ENCODE measurements at regions not wholly inside any gene's neighbourhood (a gene's known extent, or its start where the extent isn't known, plus 50 kb on each side); places are given as distances from the start of the nearest gene placed in this dataset.

DNA sequence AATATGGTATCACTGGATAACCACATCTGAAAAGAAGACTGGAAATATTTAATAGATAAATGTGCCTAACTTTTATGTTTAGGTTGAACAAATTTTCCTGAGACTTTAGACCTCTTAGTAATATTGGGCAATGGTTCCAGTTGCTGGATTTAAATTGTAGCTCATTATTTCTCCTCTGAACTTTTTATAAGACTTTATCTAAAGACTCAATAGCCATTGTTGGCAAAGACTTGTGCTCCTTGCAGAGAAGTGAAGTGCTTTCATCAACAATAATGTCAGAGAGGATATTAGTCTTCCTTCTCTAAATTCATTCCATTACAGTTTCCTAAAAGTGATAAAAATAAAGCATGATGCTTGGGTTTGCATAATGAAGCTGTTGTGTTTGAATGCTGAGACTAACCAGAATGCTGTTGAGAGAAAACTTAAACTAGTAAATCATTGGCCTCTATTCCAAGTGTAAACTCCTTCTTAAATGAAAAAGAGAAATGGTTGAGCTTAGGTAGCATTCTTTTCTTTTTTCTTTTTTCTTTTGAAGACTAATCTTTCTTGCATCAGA lies 200.2 kb downstream of the TMTC3 start:
- TF ChIP-seq, protein P1, sequence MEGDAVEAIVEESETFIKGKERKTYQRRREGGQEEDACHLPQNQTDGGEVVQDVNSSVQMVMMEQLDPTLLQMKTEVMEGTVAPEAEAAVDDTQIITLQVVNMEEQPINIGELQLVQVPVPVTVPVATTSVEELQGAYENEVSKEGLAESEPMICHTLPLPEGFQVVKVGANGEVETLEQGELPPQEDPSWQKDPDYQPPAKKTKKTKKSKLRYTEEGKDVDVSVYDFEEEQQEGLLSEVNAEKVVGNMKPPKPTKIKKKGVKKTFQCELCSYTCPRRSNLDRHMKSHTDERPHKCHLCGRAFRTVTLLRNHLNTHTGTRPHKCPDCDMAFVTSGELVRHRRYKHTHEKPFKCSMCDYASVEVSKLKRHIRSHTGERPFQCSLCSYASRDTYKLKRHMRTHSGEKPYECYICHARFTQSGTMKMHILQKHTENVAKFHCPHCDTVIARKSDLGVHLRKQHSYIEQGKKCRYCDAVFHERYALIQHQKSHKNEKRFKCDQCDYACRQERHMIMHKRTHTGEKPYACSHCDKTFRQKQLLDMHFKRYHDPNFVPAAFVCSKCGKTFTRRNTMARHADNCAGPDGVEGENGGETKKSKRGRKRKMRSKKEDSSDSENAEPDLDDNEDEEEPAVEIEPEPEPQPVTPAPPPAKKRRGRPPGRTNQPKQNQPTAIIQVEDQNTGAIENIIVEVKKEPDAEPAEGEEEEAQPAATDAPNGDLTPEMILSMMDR (IDR thresholded peaks at IDR 0.05; ENCODE audit: unreplicated experiment), result no peak
- no peaks in the 10 kb centered on the region for H3K36me3 Mint-ChIP-seq
- H3K4me1 Mint-ChIP-seq, result no peaks in the 10 kb centered on the region
- no peak overlapping the region for H3K4me3 Mint-ChIP-seq
- DNase-seq (ENCODE audit: low spot score in 2 of 2, unreplicated experiment in 2 of 2), result no peak
- no peak overlapping the region for H3K27ac Mint-ChIP-seq
- no peaks in the 10 kb centered on the region for H3K27me3 Mint-ChIP-seq (ENCODE audit: low read depth)
- H3K9me3 Mint-ChIP-seq, result peaks cover 9% of the 10 kb centered on the region

GRCh38 chr12:88351146-88351545 lies 209.0 kb downstream of the TMTC3 start:
- Mint-ChIP-seq H3K27ac (no peak overlapping the region), H3K4me3 (no peak overlapping the region), H3K4me1 (no peaks in the 10 kb centered on the region), H3K9me3 (peaks cover 10% of the 10 kb centered on the region), H3K36me3 (peaks cover 1% of the 10 kb centered on the region), H3K27me3 (ENCODE audit: low read depth) (no peaks in the 10 kb centered on the region)
- DNase-seq (ENCODE audit: low spot score in 2 of 2, unreplicated experiment in 2 of 2), result no peak
- TF ChIP-seq, protein P1 (IDR thresholded peaks at IDR 0.05; ENCODE audit: unreplicated experiment), result no peak

GRCh38 chr12:88354691-88355090 lies 212.6 kb downstream of the TMTC3 start:
- TF ChIP-seq, protein P1 (IDR thresholded peaks at IDR 0.05; ENCODE audit: unreplicated experiment), result no peak
- no peak for DNase-seq (ENCODE audit: low spot score in 2 of 2, unreplicated experiment in 2 of 2)
- Mint-ChIP-seq H3K4me1 (peaks cover 1% of the 10 kb centered on the region), H3K9me3 (peaks cover 6% of the 10 kb centered on the region), H3K4me3 (no peak overlapping the region), H3K36me3 (no peaks in the 10 kb centered on the region), H3K27ac (no peak overlapping the region), H3K27me3 (ENCODE audit: low read depth) (no peaks in the 10 kb centered on the region)

- Mint-ChIP-seq H3K27ac (no peak overlapping the region), H3K36me3 (no peaks in the 10 kb centered on the region), H3K4me3 (no peak overlapping the region), H3K9me3 (peaks cover 21% of the 10 kb centered on the region), H3K27me3 (ENCODE audit: low read depth) (no peaks in the 10 kb centered on the region), H3K4me1 (peaks cover 9% of the 10 kb centered on the region)
- TF ChIP-seq, protein P1 (IDR thresholded peaks at IDR 0.05; ENCODE audit: unreplicated experiment), result no peak
- no peak for DNase-seq (ENCODE audit: low spot score in 2 of 2, unreplicated experiment in 2 of 2)
These were observed 218.2 kb downstream of the TMTC3 start for GRCh38 chr12:88360343-88360742.

DNA sequence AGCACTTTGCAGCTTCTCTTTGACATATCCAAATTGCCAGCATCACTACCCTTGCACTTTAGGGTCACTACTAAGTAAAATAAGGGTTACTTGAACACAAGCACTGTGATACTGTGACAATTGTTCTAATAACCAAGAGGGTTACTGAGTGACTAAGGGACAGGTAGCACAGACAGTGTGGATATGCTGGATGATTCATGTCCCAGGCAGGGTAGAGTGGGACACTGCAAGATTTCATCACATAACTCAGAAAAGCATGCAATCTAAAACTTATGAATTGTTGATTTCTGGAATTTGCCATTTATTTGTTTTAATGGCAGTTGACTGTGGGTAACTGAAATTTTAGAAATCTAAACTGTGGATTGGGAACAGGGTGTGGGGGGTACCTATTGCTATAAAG lies 218.8 kb downstream of the KITLG start:
- Mint-ChIP-seq H3K9me3 (peaks cover 21% of the 10 kb centered on the region), H3K27ac (no peak overlapping the region), H3K4me3 (no peak overlapping the region), H3K36me3 (no peaks in the 10 kb centered on the region), H3K27me3 (ENCODE audit: low read depth) (no peaks in the 10 kb centered on the region), H3K4me1 (peaks cover 9% of the 10 kb centered on the region)
- TF ChIP-seq, protein P1 (IDR thresholded peaks at IDR 0.05; ENCODE audit: unreplicated experiment), result no peak
- no peak for DNase-seq (ENCODE audit: low spot score in 2 of 2, unreplicated experiment in 2 of 2)

DNA sequence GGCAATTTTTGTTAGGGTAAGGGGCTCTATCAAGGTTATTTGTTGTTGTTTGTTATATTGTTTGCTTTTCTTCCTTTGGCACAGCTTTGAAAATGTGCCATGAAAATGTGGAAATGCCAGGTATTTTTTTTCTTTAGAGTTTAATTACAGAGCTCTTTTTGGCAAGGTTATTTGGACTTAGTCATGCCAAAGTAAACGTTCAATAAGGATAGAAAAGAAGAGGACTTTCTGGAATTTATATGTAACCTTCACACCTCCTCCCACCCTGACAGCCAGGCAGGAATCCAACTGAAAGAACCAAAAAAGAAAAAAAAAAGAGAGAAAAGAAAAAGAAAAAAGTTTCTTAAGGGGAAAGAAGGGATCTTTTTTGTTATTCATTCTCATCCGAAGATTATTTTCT lies 217.8 kb downstream of the KITLG start:
- no peak for DNase-seq (ENCODE audit: low spot score in 2 of 2, unreplicated experiment in 2 of 2)
- Mint-ChIP-seq H3K4me3 (no peak overlapping the region), H3K27ac (no peak overlapping the region), H3K9me3 (peaks cover 21% of the 10 kb centered on the region), H3K4me1 (peaks cover 9% of the 10 kb centered on the region), H3K36me3 (no peaks in the 10 kb centered on the region), H3K27me3 (ENCODE audit: low read depth) (no peaks in the 10 kb centered on the region)
- TF ChIP-seq, protein P1 (IDR thresholded peaks at IDR 0.05; ENCODE audit: unreplicated experiment), result no peak
